ENCODE measurements at regions not wholly inside any gene's neighbourhood (a gene's known extent, or its start where the extent isn't known, plus 50 kb on each side); places are given as distances from the start of the nearest gene placed in this dataset.

DNA sequence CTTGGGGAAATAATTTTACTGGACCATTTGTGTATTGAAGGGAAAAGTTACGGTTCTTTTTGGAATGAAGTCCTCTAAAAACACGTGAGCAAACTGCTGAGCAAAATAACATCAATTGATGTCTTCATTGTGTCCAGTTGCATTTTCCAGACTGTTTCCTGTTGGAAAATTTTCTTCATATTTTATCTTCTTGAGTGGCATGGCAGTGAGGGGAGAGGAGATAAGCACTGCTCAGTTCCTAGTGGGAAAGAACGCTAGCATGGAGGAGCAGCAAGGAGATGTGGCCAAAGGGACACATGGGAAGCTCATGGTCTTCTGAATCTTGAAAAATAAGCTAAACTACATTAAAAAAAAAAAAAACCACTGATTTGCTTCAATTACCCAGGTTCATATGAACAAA is 776.0 kb downstream of the TFAP2A start:
- TF ChIP-seq POLR2A (IDR thresholded peaks at IDR 0.05; ENCODE audit: low read length) (no peak), GATA1 (IDR thresholded peaks at IDR 0.05; ENCODE audit: low read depth, low read length) (no peak)
